KG1 (cell line): ENCODE measurements at regions not wholly inside any gene's neighbourhood (a gene's known extent, or its start where the extent isn't known, plus 50 kb on each side); places are given as distances from the start of the nearest gene placed in this dataset.

Source experiments
- DNase-seq: peaks from one replicate; lab custom pipeline; 2025; lab: John Stamatoyannopoulos, UW

DNA sequence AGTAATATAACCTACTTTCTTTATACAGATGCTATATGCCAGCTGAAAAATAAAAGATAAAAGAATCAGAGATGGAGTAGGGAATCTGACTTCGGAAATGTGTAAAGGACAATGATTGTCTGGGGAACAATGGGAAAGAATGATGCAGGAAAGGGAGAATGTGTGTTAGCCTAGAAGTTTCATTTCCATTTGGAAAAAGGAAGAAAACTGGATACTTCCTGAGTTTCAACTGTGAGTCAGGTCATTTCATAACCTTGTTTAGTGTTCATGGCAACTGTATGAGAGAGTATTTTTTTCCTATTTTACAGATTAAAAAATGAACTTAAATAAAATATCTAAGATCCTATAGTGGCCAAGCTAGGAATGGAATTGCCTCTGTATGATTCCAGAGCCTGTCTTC is 261.3 kb upstream of the NECTIN3 start:
- no peak for DNase-seq

DNA sequence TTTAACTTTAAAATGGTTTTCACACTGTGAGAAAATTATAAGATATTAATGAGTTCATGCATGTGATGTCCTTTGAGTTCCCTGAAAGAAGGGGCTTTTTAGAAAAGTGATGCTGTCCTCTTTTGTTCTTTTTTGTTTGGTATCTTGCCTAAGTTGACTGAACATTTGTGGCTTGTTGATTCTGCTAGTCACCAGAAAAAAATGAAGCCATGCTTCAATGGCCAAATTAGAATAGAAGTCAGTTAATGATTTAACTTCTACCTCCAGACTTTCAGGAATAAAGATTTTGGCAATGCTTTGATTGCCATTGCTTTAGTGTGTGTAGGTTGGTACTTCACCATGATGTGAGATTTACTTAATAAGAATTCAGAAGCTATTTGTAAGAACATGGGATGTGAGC is 260.6 kb upstream of the NECTIN3 start:
- no peak for DNase-seq

DNA sequence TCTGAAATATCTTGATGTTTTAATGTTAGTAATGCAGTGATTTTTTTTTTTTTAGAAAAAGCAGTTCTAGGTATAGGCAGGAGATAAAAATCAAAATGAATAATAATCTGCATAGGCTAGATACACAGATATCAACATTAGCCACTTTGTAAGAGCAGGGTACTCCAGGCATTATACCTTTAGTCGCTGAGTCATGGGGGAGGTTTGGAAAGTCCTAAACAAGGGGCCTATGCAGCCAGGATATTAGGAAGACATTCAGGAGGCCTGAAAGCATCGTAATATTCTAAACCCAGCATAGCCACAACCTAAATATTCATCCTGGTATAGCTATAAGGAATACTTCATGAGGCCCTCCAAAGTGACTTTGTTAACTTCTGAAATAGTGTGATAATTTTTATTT is 258.1 kb upstream of the NECTIN3 start:
- no peak for DNase-seq

DNA sequence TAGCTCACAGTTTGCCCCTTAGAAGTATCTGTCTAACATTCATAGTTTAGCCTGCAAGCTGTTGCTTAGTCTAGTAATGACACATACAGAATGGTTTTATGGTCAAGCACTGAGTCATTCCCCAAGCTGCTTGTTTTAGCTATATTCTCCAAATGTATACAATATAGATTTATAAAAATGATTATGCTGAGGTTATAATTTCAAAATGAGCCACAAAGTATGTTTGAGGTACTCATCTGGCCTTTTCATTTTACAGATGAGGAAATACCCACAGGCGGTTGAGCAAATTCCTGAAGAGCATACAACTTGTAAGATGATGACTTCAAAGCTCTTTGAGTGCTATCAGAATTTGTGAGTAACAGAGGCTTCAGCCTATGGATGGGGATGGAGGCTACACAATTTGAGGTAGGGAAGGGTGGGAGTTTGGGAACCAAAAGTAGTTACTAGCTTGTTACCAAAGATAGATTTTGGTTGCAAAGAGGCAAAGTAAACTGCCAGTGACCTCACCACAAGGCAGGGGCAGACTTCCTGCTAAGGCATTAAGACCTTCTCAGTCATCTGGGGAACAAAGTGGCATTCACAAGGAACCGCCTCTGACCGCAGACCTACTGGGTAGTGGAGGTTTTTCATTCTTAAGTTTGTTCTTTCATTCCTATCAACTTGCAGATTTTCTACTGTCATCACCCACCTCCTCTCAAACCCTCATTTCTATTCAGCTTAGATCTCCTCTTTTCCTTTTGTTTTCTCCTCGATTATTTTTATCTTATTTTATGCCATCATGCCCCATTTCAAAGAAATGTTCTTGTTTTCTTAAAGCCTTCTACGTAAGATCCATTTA is 257.2 kb upstream of the NECTIN3 start:
- no peak for DNase-seq

DNA sequence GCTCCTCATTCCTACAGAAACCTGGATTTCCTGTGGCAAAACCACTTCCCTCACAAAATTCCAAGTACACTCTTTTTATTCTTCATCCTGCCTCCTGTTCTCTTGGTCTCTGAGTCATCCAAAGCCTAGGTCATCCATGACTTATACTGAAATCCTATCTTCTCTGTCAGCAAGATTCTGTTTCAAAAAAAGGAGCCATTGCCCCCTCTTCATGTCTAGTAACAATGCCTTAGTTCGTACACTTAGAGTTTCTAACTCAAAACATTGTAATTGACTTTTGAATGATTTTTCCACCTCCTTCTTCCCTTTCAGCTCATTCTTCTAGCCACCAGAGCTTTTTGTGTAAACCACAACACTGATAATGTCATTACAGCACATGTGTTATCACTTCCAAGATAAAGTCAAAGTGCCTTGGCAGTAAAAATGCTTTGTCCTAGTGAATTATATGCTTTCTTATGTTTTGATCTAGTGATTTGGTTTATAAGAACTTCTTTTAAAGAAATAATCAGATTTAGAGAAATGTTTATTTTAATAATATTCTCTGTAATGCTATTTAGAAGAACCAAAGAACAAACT is 256.5 kb upstream of the NECTIN3 start:
- DNase-seq, result no peak

DNA sequence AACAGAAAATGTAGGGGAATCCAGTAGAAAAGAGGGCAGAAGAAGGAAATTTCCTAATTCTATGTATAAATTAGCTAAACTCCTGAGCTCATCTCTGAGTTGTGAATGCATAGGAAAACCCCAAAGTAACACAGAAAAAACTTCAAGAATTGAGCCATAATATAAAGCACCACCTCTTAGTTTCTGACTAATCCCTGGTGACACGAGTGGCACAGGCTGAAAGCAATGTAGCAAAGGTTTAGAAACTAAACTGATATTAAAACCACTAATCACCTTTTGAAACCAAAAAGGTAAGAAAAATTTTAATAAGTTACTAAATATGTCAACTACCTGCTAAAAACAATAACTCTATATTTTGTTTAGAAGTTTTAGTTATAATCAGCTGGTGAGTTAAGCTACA is 255.6 kb upstream of the NECTIN3 start:
- DNase-seq, result no peak

DNA sequence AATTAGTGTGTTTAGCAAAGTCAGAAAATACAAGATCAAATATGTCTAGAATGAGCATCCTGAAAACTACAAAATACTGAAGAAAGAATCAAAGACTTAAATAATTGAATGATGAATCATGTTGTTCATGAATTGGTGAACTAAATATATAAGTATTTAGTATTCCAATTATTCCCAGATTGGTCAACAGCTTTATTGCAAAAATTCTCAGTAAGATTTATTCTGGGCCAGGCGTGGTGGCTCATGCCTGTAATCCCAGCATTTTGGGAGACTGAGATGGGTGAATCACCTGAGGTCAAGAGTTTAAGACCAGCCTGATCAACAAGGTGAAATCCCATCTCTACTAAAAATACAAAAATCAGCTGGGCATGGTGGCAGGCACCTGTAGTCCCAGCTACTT is 250.0 kb upstream of the NECTIN3 start:
- no peak for DNase-seq

DNA sequence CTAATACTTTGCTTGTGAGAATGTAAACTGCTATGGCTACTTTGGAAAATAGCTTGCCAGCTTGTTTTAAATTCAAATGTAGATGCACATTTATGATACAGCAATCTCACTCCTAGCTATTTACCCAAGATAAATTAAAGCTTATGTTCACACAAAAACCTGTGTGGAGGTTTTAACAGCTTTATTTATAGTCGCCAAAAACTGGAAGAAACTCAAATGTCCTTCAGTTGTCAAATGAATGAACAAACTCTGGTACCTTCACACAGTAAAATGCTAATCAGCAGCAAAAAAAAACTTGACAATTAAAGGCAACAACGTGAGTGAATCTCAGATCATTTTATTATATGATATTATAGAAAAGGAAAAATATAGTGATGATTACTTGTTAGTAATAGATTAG is 248.6 kb upstream of the NECTIN3 start:
- DNase-seq, result no peak

DNA sequence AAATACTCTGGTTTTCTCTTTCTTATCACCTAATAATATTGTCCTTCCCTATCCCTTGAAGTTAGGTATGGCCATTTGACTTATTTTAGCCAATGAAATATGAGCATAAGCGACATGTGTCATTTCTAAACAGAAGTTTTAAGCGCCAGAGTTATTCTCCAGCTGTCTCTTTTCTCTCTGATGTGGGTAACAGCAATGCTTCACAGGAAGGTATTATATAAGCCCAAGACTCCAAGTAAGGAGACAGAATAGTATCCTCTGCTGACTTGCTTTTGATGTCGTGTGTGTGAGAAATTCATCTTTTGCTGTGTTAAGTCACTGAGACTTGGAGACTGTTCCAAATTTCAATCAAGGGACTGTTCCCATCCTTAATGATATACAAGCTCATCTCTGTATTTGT is 224.6 kb upstream of the NECTIN3 start:
- no peak for DNase-seq

DNA sequence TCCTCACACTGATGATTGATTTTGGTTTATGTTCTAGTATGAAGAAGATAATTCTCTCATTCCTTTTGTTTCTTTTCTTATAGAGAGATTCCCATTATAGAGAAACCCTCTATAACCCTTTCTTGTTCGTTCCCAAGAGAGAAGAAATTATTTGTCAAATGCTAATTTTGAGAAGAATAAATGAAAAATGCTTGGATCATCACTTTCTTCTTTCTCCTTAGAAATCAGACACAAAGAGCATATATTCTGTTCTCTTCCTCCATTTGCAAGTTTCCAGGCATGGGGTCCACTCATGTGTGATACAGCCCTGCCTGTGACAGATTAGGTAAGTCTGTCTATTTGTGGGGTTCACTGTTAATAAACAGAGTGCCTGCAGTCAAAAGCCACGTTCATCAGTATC is 222.6 kb upstream of the NECTIN3 start:
- DNase-seq, result no peak

DNA sequence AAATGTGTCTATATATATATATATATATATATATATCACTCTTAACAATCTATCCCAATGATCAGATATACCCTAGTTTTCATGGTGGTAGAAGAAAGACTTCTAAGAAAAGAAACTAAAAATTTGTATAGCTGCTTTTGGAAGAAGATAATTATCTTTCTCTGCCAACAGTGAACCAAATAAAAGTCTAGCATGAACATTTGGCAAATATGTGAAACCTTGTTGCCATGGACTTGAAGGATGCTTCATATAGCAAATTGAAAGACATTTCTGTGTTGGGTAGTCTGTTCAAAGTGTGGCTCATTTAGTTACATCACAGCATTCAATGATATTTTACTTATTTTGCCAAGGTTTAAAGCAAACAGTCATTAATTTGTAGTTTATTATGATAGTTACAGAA is 219.9 kb upstream of the NECTIN3 start:
- DNase-seq, result no peak

DNA sequence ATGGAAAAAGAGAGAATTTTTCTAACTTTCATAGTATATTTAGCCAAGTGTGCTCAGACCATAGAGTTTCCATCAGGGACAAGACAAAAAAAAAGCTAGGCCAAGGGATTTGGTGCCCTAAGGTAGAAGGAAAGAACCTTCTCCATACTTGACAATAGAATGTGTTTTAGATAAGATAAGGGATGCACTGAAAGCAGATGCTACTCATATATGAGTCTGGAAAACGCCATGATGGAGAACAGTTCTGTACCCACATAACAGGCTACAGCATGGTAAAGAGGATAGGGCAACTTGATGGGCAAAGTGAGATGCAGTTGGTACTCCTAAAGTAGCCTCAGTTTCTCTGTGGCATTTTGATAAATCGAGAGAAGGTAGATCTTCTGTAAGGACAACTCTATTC is 216.4 kb upstream of the NECTIN3 start:
- DNase-seq, result no peak

DNA sequence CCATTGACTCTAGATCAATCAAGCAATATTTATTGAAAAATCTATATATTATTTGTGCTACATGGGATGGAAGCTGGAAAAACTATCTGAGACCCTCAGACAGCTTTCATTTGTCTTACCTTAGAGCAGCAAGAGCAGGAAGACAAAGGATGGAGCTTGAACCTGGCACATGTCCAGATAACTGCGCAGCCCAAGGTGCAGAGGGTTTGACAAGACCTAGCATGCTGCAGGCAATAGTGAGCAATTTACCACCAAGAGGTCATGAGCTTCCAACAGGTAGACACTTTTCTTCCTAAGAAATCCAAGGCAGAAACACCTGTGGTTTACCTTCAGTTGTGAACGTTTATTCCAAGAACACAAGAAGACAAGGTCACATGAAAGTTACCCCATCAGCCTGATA is 214.7 kb upstream of the NECTIN3 start:
- DNase-seq, result no peak

DNA sequence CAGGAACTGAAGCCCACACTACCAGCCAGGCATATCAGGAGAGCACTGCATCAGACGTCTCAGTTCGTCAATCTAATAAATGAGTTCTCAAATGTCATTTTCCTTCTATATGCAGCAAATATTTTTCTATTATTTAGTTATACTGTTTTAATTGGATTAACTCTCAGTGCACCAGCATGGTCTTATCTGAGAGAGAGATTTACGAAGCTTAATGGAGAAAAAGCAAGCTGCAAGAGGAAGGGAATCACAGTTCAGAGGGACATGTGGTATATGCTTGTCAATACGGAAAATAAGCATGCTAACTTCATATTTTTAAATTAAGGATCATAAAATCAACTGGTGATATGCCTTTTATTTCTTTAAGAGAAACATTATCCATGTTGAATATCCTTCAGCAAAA is 213.1 kb upstream of the NECTIN3 start:
- no peak for DNase-seq

DNA sequence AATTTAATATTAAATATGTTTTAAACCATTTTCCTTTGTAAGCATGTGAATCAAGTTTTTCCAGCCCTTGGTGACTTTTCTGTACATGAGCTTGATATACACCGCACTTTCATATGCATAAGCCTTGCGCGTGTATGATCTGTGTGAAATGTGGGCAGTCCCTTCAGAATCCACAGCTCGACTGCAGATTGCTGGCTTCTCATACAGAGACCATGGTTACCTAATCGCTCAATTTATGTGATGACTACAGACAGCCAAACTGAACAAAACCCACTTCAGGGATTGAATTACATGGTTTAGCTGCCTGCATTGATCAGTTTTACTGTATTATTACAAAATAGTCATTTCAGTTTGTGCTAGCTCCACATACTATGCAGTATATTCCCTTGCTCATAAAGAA is 212.3 kb upstream of the NECTIN3 start:
- no peak for DNase-seq

DNA sequence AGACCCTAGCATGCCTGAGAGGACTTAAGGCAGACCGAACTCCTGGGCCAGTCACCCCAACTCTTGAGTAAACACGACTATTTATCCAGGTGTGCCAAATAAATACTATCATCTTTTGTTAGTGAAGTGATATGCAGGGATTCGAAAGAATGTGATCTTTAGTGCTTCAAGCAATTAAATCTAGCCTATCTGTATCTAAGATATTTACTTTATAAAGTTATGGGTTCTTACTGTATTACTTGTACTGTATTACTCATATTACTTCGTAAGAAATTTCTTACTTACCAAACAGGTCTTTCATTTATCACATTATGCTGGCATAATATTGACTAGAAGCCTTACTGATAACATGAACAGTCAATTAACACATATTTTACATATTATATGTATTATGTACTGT is 211.6 kb upstream of the NECTIN3 start:
- no peak for DNase-seq

DNA sequence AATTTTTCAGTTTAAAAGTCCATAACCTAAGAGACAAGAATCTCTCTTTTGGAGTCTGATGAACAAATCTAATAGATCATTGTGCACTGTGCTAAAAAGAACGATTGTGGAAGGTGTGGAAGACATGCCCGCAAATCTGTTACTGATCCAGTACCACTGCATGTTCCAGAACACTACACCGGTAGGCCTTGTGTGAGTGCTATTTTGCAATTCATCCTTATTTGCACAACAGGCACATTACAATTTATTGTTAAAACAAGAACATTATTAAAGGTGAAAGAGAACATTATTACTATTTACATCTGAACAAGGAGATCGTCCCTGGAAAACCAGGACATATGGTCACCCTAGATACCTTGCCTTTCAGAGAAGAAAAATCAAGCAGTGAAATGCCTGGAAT is 205.7 kb upstream of the NECTIN3 start:
- DNase-seq, result no peak

DNA sequence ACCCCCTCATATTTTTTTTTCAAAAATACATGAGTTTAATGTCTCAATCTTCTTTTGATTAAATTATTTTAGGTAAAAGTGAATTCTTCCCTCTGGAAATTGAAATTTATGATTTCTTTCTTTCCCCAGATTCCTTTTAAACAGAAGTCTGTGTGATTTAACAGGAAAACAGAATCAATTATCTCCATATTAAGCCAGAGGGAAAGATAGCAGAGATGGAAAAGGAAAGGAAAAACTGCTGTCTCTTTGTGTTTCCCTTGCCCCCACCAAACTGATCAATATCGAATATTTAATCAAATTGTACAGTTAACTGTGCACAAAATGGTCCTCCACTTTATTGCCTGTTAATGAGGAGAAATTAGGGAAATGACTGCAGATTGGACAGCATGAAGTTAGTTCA is 203.5 kb upstream of the NECTIN3 start:
- DNase-seq, result no peak

DNA sequence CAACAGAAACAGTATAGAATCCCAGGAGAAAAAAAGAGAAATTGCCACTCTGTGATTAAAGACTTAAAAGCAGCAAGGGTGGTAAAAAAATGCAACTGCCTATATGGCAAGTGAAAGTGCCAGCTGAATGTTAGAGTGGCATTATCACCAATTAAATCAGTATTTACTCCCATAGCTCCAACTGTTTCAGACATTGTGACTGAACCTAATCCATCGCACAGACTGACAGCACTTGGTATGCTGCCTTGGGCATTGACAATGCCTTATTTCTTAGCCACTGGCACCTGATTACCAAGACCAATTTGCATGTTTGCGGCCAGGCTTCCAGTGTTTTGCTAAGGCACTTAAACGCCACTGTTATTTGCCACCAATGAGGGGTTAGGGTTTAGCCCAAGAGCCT is 201.9 kb upstream of the NECTIN3 start:
- no peak for DNase-seq

DNA sequence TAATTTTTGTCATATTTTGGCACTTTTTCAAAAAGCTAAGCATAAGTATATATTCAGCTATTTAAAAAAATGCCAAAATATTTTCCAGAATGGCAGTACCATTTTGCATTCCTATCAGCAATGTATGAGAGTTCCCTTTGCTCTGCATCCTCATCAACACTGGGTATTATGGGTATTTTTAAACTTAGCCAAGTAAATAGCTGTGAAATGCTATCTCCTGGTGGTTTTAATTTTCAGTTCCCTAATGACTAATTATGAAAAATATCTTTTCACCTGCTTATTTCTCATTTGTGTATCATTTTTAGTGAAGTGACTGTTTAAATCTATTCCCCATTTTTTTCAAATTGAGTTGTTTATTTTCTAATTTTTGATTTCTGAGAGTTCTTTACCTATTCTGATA is 199.7 kb upstream of the NECTIN3 start:
- DNase-seq, result no peak

DNA sequence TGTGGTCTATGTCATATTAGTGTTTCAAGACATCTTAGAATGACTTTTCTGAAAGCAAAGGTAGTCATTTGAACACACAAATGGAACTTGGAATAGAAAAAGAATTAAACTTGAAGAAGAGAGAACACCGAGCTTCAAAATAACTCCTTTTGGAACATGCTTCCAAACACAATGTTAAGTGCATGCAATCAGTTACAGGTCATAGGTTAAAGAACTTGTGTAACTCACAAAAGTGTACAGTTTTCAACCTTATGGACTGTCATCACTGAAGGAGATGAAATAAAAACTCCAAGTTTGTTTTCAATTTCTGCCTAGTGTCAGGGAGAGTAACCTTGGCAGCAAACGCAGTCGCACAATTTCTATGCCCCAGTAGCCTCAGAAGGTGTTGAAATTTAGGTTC is 192.9 kb upstream of the NECTIN3 start:
- no peak for DNase-seq

DNA sequence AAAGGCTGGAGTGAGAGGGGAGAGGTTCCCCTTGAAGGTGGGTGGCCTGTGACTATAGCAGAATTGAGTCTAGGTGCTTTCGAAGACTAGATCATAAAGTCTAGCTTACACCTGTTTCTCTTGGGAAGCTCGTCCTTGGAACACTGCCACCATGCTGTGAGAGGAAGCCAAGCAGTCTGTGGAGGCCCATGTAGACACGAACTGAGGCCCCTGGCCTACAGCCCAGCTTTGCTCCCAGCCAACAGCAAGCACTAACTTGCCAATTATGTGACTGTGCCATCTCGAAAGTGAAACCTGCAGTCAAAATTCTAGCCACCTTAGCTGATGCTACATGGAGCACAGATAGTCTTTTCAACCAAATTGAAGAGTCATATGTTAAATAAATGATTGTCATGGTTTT is 190.5 kb upstream of the NECTIN3 start:
- no peak for DNase-seq

DNA sequence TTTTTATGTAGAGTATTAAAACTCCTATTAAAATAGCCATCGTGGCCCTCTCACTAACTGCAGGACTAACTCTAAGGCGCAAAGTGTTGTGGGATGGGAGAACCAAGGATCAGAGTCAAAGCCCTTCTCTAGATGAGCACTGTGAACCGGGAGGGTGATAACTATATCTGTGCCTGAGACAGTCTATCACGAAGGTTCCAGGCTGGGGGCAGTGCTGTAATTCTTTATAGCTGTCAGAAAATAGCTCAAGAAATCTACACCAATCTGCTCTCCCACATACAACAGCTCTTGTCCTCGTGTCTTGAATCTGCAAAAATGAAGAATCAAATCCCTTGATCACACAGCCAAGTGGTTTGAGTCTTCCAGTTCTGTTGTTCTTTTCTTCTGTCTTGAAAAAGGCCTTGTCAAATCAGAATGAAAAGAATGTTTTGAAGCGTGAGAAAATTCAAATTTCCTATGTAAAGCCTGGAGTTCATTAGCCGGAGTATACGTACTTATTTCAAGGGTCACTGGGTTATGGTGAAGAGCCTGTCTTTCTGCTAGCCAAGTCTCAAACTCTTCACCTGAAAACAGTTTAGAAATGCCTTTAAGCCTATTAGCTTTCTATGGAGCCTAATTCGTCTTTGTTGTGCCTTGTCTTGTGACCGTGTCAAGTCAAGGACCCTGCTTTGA is 185.3 kb upstream of the NECTIN3 start:
- no peak for DNase-seq

DNA sequence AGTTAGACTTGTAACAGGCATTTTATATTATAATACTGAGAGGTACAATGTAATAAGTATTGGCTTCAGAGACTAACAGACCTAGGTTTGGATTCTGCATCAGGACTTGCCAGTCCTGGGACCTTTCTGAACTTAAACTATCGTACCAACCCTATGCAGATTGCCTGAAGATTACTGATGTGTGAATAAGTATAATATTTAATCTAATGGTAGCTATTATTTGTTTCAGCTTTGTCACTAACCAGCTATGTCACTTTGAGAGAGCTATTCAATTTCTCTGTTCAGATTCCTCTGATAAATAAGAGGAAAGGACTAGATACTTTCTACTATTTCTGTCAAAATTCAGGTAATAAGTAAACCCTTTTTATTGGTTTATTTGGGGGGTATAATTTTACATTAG is 184.4 kb upstream of the NECTIN3 start:
- DNase-seq, result no peak
